Keratinocyte (primary cell): ENCODE measurements at regions not wholly inside any gene's neighbourhood (a gene's known extent, or its start where the extent isn't known, plus 50 kb on each side); places are given as distances from the start of the nearest gene placed in this dataset.

ENCODE experiments used
- DNase-seq: peaks from one replicate; pipeline ENCODE4 v3.0.0-alpha.2; 2011; ENCODE audit warnings: low read depth, missing footprints, low spot score
- FAIRE-seq: peaks from 2 replicates; lab custom pipeline; 2011; peaks lifted over from hg19 to GRCh38; lab: Jason Lieb, UNC
- H2AFZ ChIP-seq: 2 replicates; pipeline ENCODE4 v1.6.0; 2012; ENCODE audit warnings: low read length, control low read depth, inconsistent platforms; ENCODE audit not compliant: control insufficient read depth
- H3K27ac ChIP-seq: 2 replicates; pipeline ENCODE4 v1.5.1; 2011; ENCODE audit warnings: low read length; ENCODE audit not compliant: control insufficient read depth, insufficient read depth
- H3K27me3 ChIP-seq: 3 replicates; pipeline ENCODE4 v1.6.0; 2011; ENCODE audit warnings: low read length; ENCODE audit not compliant: control insufficient read depth, insufficient read depth; ENCODE audit errors: extremely low read depth
- H3K36me3 ChIP-seq, 2 experiments: 2 replicates in 1 of 2; 3 replicates in 1 of 2; pipeline ENCODE4 v1.5.1; 2011; ENCODE audit warnings: low read length in 2 of 2, mild to moderate bottlenecking in 1 of 2; ENCODE audit not compliant: control insufficient read depth in 2 of 2, insufficient read depth in 2 of 2; ENCODE audit errors: extremely low read depth in 1 of 2
- H3K4me1 ChIP-seq: 3 replicates; pipeline ENCODE4 v1.5.1; 2011; ENCODE audit warnings: low read length; ENCODE audit not compliant: control insufficient read depth, insufficient read depth; ENCODE audit errors: extremely low read depth
- H3K4me2 ChIP-seq: 3 replicates; pipeline ENCODE4 v1.6.0; 2011; ENCODE audit warnings: low read depth, low read length; ENCODE audit not compliant: control insufficient read depth, insufficient read depth; ENCODE audit errors: extremely low read depth
- H3K4me3 ChIP-seq, 3 experiments: fragments of 200-600 bp in 1 of 3; sonication (generic) in 1 of 3; 2 replicates in 2 of 3; 3 replicates in 1 of 3; pipeline ENCODE4 v1.5.1; 2011 to 2016; ENCODE audit warnings: low read length in 3 of 3, mild to moderate bottlenecking in 3 of 3, control low read depth in 2 of 3, inconsistent platforms in 1 of 3, low read depth in 1 of 3, mixed read lengths in 1 of 3, mixed run types in 1 of 3, moderate library complexity in 1 of 3; ENCODE audit not compliant: control insufficient read depth in 2 of 3, insufficient read depth in 2 of 3; ENCODE audit errors: extremely low read depth in 1 of 3
- H3K79me2 ChIP-seq: 2 replicates; pipeline ENCODE4 v1.6.0; 2012; ENCODE audit warnings: low read length; ENCODE audit not compliant: control insufficient read depth, insufficient read depth
- H3K9ac ChIP-seq: 3 replicates; pipeline ENCODE4 v1.6.0; 2011; ENCODE audit warnings: low read length; ENCODE audit not compliant: control insufficient read depth, insufficient read depth; ENCODE audit errors: extremely low read depth
- H3K9me1 ChIP-seq: 3 replicates; pipeline ENCODE4 v1.6.0; 2011; ENCODE audit warnings: low read length; ENCODE audit not compliant: control insufficient read depth, insufficient read depth; ENCODE audit errors: extremely low read depth
- H3K9me3 ChIP-seq: 2 replicates; pipeline ENCODE4 v1.5.1; 2012; ENCODE audit warnings: low read depth, low read length; ENCODE audit not compliant: control insufficient read depth
- H4K20me1 ChIP-seq: 3 replicates; pipeline ENCODE4 v1.6.0; 2011; ENCODE audit warnings: low read length; ENCODE audit not compliant: control insufficient read depth, insufficient read depth; ENCODE audit errors: extremely low read depth
- EZH2 ChIP-seq: IDR thresholded peaks from one replicate; pipeline ENCODE4 v1.6.1; 2012; ENCODE audit warnings: inconsistent platforms, mild to moderate bottlenecking, low read length, moderate library complexity
- dilution Hi-C: fragments of 300-500 bp; cut with MboI; formaldehyde crosslinking; loops from one replicate; pipeline ENCODE4 v1.7.0; 2020; ENCODE audit warnings: low sequenced_read_pairs; ENCODE audit not compliant: extremely low pct_ligation_motif_present
- TF ChIP-seq, protein P1 (sequence below), 3 experiments: IDR thresholded peaks in 1 of 3; conservative IDR thresholded peaks in 1 of 3; optimal IDR thresholded peaks in 1 of 3; 2 replicates in 2 of 3; 3 replicates in 1 of 3; pipeline versions ENCODE3 to v1.5.1; 2011; ENCODE audit warnings: low read length in 3 of 3, mild to moderate bottlenecking in 3 of 3, moderate library complexity in 2 of 3, control low read depth in 1 of 3, inconsistent platforms in 1 of 3; ENCODE audit not compliant: insufficient read depth in 2 of 3; ENCODE audit errors: extremely low read depth in 1 of 3

GRCh38 chr12:105480162-105480561 is 149.7 kb downstream of the C12orf75 start:
- H3K36me3 ChIP-seq = no peaks in the 10 kb centered on the region
- no peak overlapping the region for H3K4me3 ChIP-seq
- no peak overlapping the region for H3K27ac ChIP-seq
- no peak overlapping the region for H2AFZ ChIP-seq
- DNase-seq = no peak
- TF ChIP-seq EZH2 = no peak
- TF ChIP-seq, protein P1, sequence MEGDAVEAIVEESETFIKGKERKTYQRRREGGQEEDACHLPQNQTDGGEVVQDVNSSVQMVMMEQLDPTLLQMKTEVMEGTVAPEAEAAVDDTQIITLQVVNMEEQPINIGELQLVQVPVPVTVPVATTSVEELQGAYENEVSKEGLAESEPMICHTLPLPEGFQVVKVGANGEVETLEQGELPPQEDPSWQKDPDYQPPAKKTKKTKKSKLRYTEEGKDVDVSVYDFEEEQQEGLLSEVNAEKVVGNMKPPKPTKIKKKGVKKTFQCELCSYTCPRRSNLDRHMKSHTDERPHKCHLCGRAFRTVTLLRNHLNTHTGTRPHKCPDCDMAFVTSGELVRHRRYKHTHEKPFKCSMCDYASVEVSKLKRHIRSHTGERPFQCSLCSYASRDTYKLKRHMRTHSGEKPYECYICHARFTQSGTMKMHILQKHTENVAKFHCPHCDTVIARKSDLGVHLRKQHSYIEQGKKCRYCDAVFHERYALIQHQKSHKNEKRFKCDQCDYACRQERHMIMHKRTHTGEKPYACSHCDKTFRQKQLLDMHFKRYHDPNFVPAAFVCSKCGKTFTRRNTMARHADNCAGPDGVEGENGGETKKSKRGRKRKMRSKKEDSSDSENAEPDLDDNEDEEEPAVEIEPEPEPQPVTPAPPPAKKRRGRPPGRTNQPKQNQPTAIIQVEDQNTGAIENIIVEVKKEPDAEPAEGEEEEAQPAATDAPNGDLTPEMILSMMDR (optimal IDR thresholded peaks at IDR 0.05 in 1 of 3, IDR thresholded peaks at IDR 0.05 in 1 of 3, conservative IDR thresholded peaks at IDR 0.05 in 1 of 3; ENCODE audit: extremely low read depth in 1 of 3, insufficient read depth in 2 of 3, low read length in 3 of 3) = no peak
- H3K4me1 ChIP-seq = peaks cover 2% of the 10 kb centered on the region
- H3K79me2 ChIP-seq = no peaks in the 10 kb centered on the region
- FAIRE-seq = no peak
- peaks cover 1% of the 10 kb centered on the region for H3K9me3 ChIP-seq
- H4K20me1 ChIP-seq = no peaks in the 10 kb centered on the region
- dilution Hi-C loops = no loop called here
- H3K27me3 ChIP-seq = no peaks in the 10 kb centered on the region
- no peaks in the 10 kb centered on the region for H3K9me1 ChIP-seq
- H3K9ac ChIP-seq = no peak overlapping the region
- no peak overlapping the region for H3K4me2 ChIP-seq

DNA sequence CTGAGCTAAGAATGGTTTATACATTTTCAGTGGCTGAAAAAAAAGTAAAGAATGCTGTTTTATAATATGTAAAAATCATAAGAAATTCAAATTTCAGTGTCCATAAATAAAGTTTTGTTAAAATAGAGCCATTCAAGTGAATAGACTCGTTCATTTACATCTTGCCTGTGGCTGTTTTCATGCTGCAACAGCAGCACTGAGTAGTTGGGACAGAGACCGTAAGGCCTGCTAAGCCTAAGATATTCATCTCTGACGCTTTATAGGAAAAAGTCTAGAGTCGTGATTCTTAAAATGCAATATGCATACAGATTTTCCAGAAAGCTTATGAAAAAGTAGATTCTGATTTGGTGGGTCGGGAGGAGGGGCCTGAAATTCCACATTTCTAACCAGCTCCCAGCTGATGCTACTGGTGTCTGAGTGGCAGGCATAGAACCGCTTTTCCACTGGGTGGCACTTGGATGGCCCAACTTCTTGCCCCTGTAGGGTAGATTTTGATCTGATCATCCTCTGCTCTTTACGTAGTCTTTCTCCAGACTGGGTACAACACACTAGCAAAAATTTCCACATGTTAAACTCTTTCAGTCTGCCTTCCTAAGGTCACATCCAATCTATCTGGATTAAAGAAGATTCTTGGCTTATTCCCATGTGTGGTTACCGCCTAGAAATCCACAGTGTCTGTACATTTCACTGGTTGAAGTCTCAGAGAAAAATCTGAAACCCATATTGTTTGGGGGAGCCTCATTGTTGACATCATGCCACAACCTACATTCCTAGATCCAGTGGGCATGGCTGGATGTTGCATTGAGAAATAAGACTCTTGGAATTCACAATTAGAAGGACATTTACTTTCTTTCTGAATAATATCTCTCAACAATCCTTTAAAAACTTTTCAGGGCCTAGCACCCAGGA is 151.2 kb downstream of the C12orf75 start:
- Histone ChIP-seq H3K9me3 (no peaks in the 10 kb centered on the region), H3K27me3 (no peaks in the 10 kb centered on the region), H2AFZ (no peak overlapping the region), H3K27ac (no peak overlapping the region), H3K4me1 (no peaks in the 10 kb centered on the region), H3K4me2 (no peak overlapping the region), H3K9ac (no peak overlapping the region), H4K20me1 (no peaks in the 10 kb centered on the region), H3K4me3 (no peak overlapping the region), H3K36me3 (no peaks in the 10 kb centered on the region), H3K9me1 (no peaks in the 10 kb centered on the region), H3K79me2 (no peaks in the 10 kb centered on the region)
- FAIRE-seq (no peak), DNase-seq (no peak)
- TF ChIP-seq, protein P1 (optimal IDR thresholded peaks at IDR 0.05 in 1 of 3, IDR thresholded peaks at IDR 0.05 in 1 of 3, conservative IDR thresholded peaks at IDR 0.05 in 1 of 3; ENCODE audit: extremely low read depth in 1 of 3, insufficient read depth in 2 of 3, low read length in 3 of 3) = no peak
- TF ChIP-seq EZH2 = no peak
- dilution Hi-C loops = no loop called here
